Natural killer cell (primary cell): ENCODE measurements at regions not wholly inside any gene's neighbourhood (a gene's known extent, or its start where the extent isn't known, plus 50 kb on each side); places are given as distances from the start of the nearest gene placed in this dataset.

Source experiments
- ATAC-seq, 3 donors: fragments of 150-1000 bp in 2 of 3; fragments of 200-7000 bp in 1 of 3; cut with Tn5 transposase; 1 replicate in 1 of 3; 2 replicates in 2 of 3; pipeline ENCODE4 v1.10.0; 2021; ENCODE audit warnings: mild to moderate bottlenecking in 2 of 3, moderate library complexity in 2 of 3
- DNase-seq, 2 donors: peaks; one replicate each; pipeline versions ENCODE4 v3.0.0 to v3.0.0-alpha.2; 2013 to 2021; ENCODE audit warnings: mixed read lengths in 1 of 2
- H3K27ac ChIP-seq: one replicate; pipeline ENCODE4 v1.5.1; 2013; ENCODE audit warnings: mild to moderate bottlenecking, low read length
- H3K27me3 ChIP-seq: one replicate; pipeline ENCODE4 v1.6.1; 2013; ENCODE audit warnings: low read length; ENCODE audit not compliant: control insufficient read depth, insufficient read depth
- H3K36me3 ChIP-seq: one replicate; pipeline ENCODE4 v1.6.1; 2013; ENCODE audit warnings: low read length; ENCODE audit not compliant: control insufficient read depth, insufficient read depth
- H3K4me1 ChIP-seq: one replicate; pipeline ENCODE4 v1.6.1; 2013; ENCODE audit warnings: low read length; ENCODE audit not compliant: control insufficient read depth, insufficient read depth
- H3K4me3 ChIP-seq: one replicate; pipeline ENCODE4 v1.5.1; 2013; ENCODE audit warnings: low read length
- H3K9me3 ChIP-seq: one replicate; pipeline ENCODE4 v1.6.1; 2013; ENCODE audit warnings: low read length; ENCODE audit not compliant: control insufficient read depth, insufficient read depth
- H3K27ac Mint-ChIP-seq, 2 donors: one replicate each; pipeline ENCODE4 v1.8.0; 2022; ENCODE audit warnings: mild to moderate bottlenecking in 2 of 2, mixed read lengths in 2 of 2, moderate library complexity in 1 of 2
- H3K27me3 Mint-ChIP-seq, 2 donors: one replicate each; pipeline ENCODE4 v1.8.0; 2022; ENCODE audit warnings: low read depth in 2 of 2, mixed read lengths in 2 of 2
- H3K36me3 Mint-ChIP-seq: one replicate; pipeline ENCODE4 v1.8.0; 2022; ENCODE audit warnings: mixed read lengths
- H3K4me1 Mint-ChIP-seq, 2 donors: one replicate each; pipeline ENCODE4 v1.8.0; 2022; ENCODE audit warnings: mixed read lengths in 2 of 2
- H3K4me3 Mint-ChIP-seq: one replicate; pipeline ENCODE4 v1.8.0; 2022; ENCODE audit warnings: mild to moderate bottlenecking, moderate library complexity, mixed read lengths
- H3K9me3 Mint-ChIP-seq, 2 donors: one replicate each; pipeline ENCODE4 v1.8.0; 2022; ENCODE audit warnings: mixed read lengths in 2 of 2
- CTCF ChIP-seq: fragments of 200-600 bp; IDR thresholded peaks from one replicate; pipeline ENCODE4 v1.8.0; 2022; ENCODE audit warnings: antibody characterized with exemption
- WGBS: methylation state at CpG from one replicate; pipeline ENCODE4 v1.1.7; 2013; ENCODE audit warnings: missing lambda C conversion rate; ENCODE audit not compliant: insufficient coverage; 5-methylcytosine and 5-hydroxymethylcytosine counted together
- intact Hi-C: fragments of 100-400 bp; cut with micrococcal nuclease; formaldehyde crosslinking; loops from one replicate; pipeline ENCODE4 v1.14.2; 2022

GRCh38 chr14:38623661-38624060 lies 367.8 kb upstream of the CLEC14A start:
- Histone ChIP-seq H3K4me3 (no peak overlapping the region), H3K27ac (no peak overlapping the region), H3K36me3 (no peaks in the 10 kb centered on the region), H3K27me3 (no peaks in the 10 kb centered on the region), H3K9me3 (peaks cover 6% of the 10 kb centered on the region), H3K4me1 (no peaks in the 10 kb centered on the region)
- intact Hi-C loops: no loop called here
- H3K27me3 Mint-ChIP-seq: no peaks in the 10 kb centered on the region
- ATAC-seq (no peak), DNase-seq (no peak)
- H3K4me1 Mint-ChIP-seq: no peaks in the 10 kb centered on the region
- TF ChIP-seq CTCF: no peak
- peaks cover 6 to 8% of the 10 kb centered on the region in 2 donors for H3K9me3 Mint-ChIP-seq
- no peaks in the 10 kb centered on the region for H3K36me3 Mint-ChIP-seq
- H3K27ac Mint-ChIP-seq: no peak overlapping the region
- H3K4me3 Mint-ChIP-seq: no peak overlapping the region
- 87% methylated on average over 2 of the region's 2 CpGs for WGBS

GRCh38 chr14:38618514-38618913 lies 362.6 kb upstream of the CLEC14A start:
- ATAC-seq: no peak
- H3K36me3 Mint-ChIP-seq: no peaks in the 10 kb centered on the region

GRCh38 chr14:38616959-38617358 lies 361.1 kb upstream of the CLEC14A start:
- no peak overlapping the region for H3K27ac ChIP-seq
- 78% methylated on average over 4 of the region's 4 CpGs for WGBS
- Mint-ChIP-seq H3K4me3 (no peak overlapping the region), H3K27ac (no peak overlapping the region), H3K4me1 (no peaks in the 10 kb centered on the region), H3K9me3 (peaks cover 2 to 5% of the 10 kb centered on the region in 2 donors), H3K36me3 (no peaks in the 10 kb centered on the region), H3K27me3 (no peaks in the 10 kb centered on the region)
- H3K9me3 ChIP-seq: peaks cover 2% of the 10 kb centered on the region
- H3K27me3 ChIP-seq: no peaks in the 10 kb centered on the region
- no peaks in the 10 kb centered on the region for H3K36me3 ChIP-seq
- intact Hi-C loops: no loop called here
- DNase-seq (no peak), ATAC-seq (no peak)
- no peak overlapping the region for H3K4me3 ChIP-seq
- no peaks in the 10 kb centered on the region for H3K4me1 ChIP-seq
- no peak for TF ChIP-seq CTCF

More at GRCh38 chr14:38618514-38618913, 362.6 kb upstream of the CLEC14A start:
- Histone ChIP-seq H3K27ac (no peak overlapping the region), H3K9me3 (peaks cover 6% of the 10 kb centered on the region), H3K27me3 (no peaks in the 10 kb centered on the region), H3K4me1 (no peaks in the 10 kb centered on the region), H3K4me3 (no peak overlapping the region), H3K36me3 (no peaks in the 10 kb centered on the region)
- Mint-ChIP-seq H3K4me3 (no peak overlapping the region), H3K27ac (no peak overlapping the region), H3K27me3 (no peaks in the 10 kb centered on the region), H3K4me1 (no peaks in the 10 kb centered on the region), H3K9me3 (peaks cover 8% of the 10 kb centered on the region in 2 donors)
- no peak for TF ChIP-seq CTCF
- DNase-seq: no peak
- 91% methylated on average over 1 of the region's 1 CpG for WGBS
- intact Hi-C loops: no loop called here

GRCh38 chr14:38611928-38612327 lies 356.0 kb upstream of the CLEC14A start:
- no peak for TF ChIP-seq CTCF
- ATAC-seq (no peak), DNase-seq (no peak)
- H3K27me3 ChIP-seq: no peaks in the 10 kb centered on the region
- 59% methylated on average over 2 of the region's 2 CpGs for WGBS
- peaks cover 3 to 10% of the 10 kb centered on the region in 2 donors for H3K9me3 Mint-ChIP-seq
- no peak overlapping the region for H3K27ac ChIP-seq
- H3K4me3 ChIP-seq: no peak overlapping the region
- no peaks in the 10 kb centered on the region for H3K36me3 ChIP-seq
- no peaks in the 10 kb centered on the region for H3K27me3 Mint-ChIP-seq
- H3K4me1 ChIP-seq: no peaks in the 10 kb centered on the region
- peaks cover 3% of the 10 kb centered on the region for H3K9me3 ChIP-seq
- H3K36me3 Mint-ChIP-seq: no peaks in the 10 kb centered on the region
- no peak overlapping the region for H3K4me3 Mint-ChIP-seq
- intact Hi-C loops: no loop called here
- H3K27ac Mint-ChIP-seq: no peak overlapping the region
- H3K4me1 Mint-ChIP-seq: no peaks in the 10 kb centered on the region
